Right atrium auricular region (tissue), 2 donors: ENCODE measurements at regions not wholly inside any gene's neighbourhood (a gene's known extent, or its start where the extent isn't known, plus 50 kb on each side); places are given as distances from the start of the nearest gene placed in this dataset.
A peak's percentile ranks its signal among the peaks of the same experiment; 100 is the strongest.

Experiments used
- DNase-seq: peaks from one replicate; pipeline ENCODE4 v3.0.0-alpha.2; 2019; ENCODE audit warnings: low spot score
- H3K27ac ChIP-seq, 2 donors: fragments of 200-600 bp; sonication (generic); 1 replicate in 1 of 2; 2 replicates in 1 of 2; pipeline ENCODE4 v1.5.1; 2016 to 2019
- H3K27me3 ChIP-seq, 2 donors: fragments of 200-600 bp; sonication (generic); one replicate each; pipeline versions ENCODE4 v1.5.1 to v1.6.0; 2017 to 2019
- H3K36me3 ChIP-seq: fragments of 200-600 bp; sonication (generic); one replicate; pipeline ENCODE4 v1.5.1; 2016
- H3K4me1 ChIP-seq, 2 donors: fragments of 200-600 bp; sonication (generic); one replicate each; pipeline versions ENCODE4 v1.5.1 to v1.6.0; 2017 to 2019
- H3K4me3 ChIP-seq, 2 donors: fragments of 200-600 bp; sonication (generic); 1 replicate in 1 of 2; 2 replicates in 1 of 2; pipeline ENCODE4 v1.5.1; 2017 to 2019; ENCODE audit warnings: mild to moderate bottlenecking in 1 of 2, moderate library complexity in 1 of 2
- H3K9me3 ChIP-seq, 2 donors: fragments of 200-600 bp; sonication (generic); one replicate each; pipeline ENCODE4 v1.5.1; 2019
- TF ChIP-seq, protein P1 (sequence below), 2 donors: fragments of 200-600 bp; sonication (generic); IDR thresholded peaks; one replicate each; pipeline ENCODE4 v1.5.1; 2019; ENCODE audit warnings: antibody characterized with exemption in 2 of 2

DNA sequence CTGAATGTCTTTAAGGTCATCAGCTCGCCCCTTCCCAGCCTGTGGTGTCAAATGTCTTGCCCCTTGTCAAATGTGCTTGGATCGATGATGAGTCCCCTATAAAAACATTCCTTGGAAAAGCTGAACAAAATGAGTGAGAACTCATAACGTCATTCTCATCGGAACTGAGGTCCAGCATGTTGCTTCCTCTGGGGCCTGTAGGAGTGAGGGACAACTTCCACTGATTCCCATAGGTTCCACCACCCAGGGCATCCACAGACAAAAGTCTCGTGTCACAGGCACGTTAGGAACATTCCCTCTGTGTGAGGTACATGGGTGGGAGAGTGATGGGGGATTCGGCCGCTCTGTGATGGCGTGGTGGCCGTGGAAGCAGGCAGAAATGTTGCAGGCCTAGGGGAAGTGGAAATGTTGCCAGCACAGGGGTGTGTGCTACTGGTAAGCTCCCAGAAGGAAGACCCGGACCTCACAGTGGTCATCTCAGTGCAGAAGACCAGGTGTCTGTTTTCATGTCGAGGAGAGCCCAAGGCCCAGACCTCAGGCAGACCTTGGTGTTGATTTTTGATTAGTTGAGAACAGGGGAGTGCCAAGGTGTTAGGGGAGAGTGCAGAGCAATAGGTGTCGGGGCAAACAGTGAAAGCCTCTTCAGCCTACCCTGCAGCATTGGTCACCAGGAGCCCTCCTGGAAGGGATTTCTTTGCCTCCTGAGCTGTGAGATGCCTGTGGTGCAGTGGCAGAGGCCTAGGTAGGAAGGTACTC, 96.8 kb downstream of the SNRPN start:
- H3K36me3 ChIP-seq: peaks cover 97% of the 10 kb centered on the region

DNA sequence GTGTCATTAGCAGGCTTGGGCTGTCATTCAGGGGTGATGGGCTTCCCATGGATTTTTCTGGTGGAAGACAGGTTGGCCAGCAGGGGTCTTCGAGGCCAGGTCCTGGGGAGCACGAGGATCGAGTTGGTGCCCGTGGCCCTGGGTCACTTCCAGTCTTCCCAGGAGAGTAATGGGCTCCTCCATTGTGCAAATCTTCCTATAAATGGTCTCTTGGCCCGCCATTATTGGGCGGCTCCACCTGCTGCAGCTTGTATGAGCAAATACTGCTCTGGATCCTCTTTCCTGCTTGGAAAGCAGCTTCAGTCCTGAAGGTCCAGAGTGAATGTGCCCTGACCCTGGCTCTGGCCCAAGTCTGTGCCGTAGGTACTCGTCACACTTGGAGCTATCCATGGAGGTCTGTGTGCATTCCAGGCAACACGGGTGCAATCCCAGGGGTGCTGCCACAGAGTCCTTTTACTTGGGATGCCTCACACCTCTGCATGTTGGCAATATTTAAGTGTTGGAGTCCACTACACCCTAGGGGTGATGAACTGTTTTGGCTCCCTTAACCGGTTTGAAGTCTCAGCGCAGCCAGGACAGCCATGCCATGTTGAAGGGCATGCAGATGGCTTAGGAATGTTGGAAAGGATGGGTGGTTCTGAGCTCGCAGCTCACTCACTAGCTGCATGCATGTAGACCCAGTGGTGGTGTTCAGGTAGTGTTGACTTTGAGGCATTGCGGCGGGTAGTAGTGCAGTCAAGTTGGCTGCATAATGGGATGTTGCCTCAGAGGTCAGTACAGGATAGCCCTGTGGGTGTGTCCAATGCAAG, 97.6 kb downstream of the SNRPN start:
- Histone ChIP-seq H3K4me1 (no peaks in the 10 kb centered on the region), H3K36me3 (peaks cover 98% of the 10 kb centered on the region), H3K27ac (no peak overlapping the region), H3K27me3 (no peaks in the 10 kb centered on the region), H3K9me3 (peaks cover 67 to 100% of the 10 kb centered on the region in 2 donors), H3K4me3 (no peak overlapping the region)
- peak; percentile 28 for DNase-seq
- TF ChIP-seq, protein P1, sequence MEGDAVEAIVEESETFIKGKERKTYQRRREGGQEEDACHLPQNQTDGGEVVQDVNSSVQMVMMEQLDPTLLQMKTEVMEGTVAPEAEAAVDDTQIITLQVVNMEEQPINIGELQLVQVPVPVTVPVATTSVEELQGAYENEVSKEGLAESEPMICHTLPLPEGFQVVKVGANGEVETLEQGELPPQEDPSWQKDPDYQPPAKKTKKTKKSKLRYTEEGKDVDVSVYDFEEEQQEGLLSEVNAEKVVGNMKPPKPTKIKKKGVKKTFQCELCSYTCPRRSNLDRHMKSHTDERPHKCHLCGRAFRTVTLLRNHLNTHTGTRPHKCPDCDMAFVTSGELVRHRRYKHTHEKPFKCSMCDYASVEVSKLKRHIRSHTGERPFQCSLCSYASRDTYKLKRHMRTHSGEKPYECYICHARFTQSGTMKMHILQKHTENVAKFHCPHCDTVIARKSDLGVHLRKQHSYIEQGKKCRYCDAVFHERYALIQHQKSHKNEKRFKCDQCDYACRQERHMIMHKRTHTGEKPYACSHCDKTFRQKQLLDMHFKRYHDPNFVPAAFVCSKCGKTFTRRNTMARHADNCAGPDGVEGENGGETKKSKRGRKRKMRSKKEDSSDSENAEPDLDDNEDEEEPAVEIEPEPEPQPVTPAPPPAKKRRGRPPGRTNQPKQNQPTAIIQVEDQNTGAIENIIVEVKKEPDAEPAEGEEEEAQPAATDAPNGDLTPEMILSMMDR (IDR thresholded peaks at IDR 0.05): no peak

More for the DNA sequence above, 96.8 kb downstream of the SNRPN start:
- Histone ChIP-seq H3K9me3 (peaks cover 65 to 100% of the 10 kb centered on the region in 2 donors), H3K4me1 (no peaks in the 10 kb centered on the region), H3K27ac (no peak overlapping the region), H3K27me3 (no peaks in the 10 kb centered on the region), H3K4me3 (no peak overlapping the region)
- TF ChIP-seq, protein P1 (IDR thresholded peaks at IDR 0.05): no peak
- DNase-seq: peak; percentile 40

DNA sequence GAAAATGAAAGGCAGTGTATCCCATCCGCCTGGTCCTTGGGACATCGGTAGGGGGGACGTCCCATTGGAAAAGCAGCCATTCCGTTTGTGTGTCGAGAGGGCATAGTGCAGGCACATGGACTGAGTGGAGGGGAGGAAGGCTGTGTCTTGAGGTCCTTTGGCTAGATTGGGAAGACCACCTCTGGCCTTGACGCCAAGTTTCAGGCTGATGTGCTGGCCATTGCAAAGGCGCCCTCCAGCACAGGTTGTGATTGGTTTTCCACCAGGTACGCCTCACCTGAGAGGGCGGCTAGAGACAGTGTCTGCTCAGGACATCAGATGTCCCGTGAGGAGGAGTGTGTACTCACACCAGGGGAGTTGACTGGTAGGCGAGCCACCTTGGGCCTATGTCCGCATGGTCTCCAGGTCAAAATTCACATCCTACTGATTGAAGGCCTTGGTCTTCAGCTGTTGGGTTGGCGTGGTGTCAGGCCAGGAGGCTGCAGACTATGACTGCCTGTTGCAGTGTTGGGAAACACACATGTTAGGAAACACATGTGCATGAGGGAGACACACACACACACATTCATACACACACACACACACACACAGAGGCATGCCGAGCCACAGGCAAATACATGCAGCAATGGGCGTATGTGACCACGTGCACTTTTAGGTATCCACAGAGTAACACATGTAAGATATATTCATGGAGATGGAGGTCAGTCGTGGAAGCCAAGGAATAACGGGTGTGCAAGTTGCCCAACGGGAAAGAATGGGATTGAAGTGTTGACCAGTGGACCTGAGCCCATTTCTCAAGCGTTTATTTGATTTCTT, 98.4 kb downstream of the SNRPN start:
- peaks cover 75 to 100% of the 10 kb centered on the region in 2 donors for H3K9me3 ChIP-seq
- H3K36me3 ChIP-seq: peaks cover 98% of the 10 kb centered on the region
- TF ChIP-seq, protein P1 (IDR thresholded peaks at IDR 0.05): no peak
- H3K4me3 ChIP-seq: no peak overlapping the region
- H3K27me3 ChIP-seq: no peaks in the 10 kb centered on the region
- DNase-seq: peak; percentile 30
- H3K4me1 ChIP-seq: no peaks in the 10 kb centered on the region
- no peak overlapping the region for H3K27ac ChIP-seq

DNA sequence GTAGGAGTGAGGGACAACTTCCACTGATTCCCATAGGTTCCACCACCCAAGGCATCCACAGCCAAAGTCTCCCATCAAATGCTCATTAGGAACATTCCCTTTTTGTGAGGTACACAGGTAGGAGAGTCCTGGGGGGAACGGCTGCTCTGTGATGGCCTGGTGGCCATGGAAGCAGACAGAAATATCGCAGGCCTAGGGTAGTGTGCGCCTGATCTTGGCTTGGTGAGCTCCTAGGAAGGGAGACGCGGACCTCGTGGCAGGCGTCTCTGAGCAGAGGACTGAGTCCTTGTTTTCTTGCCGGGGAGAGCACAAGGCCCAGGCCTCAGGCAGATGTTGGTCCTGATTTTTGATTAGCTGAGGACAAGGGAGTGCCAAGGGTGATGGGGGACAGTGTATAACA, 99.5 kb downstream of the SNRPN start:
- no peak for DNase-seq
- H3K27me3 ChIP-seq: no peaks in the 10 kb centered on the region
- no peak overlapping the region for H3K4me3 ChIP-seq
- TF ChIP-seq, protein P1 (IDR thresholded peaks at IDR 0.05): no peak
- H3K9me3 ChIP-seq: peaks cover 84 to 100% of the 10 kb centered on the region in 2 donors
- no peaks in the 10 kb centered on the region for H3K4me1 ChIP-seq
- peaks cover 100% of the 10 kb centered on the region for H3K36me3 ChIP-seq
- H3K27ac ChIP-seq: no peak overlapping the region

DNA sequence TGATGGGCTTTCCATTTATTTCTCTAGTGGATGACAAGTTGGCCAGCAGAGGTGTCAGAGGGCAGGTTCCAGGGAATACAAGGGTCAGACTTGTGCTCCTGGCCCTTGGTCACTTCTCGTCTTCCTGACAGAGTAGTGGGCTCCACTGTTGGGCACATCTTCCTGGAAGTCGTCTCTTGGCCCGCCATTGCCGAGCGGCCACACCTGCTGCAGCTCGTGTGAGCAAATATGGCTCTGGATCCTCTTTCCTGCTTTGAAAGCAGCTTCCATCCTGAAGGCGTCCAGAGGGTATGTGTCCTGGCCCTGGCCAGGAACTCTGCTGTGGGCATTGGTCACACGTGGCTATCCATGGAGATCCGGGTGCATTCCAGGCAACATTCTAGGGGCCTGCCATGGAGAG, 100.2 kb downstream of the SNRPN start:
- TF ChIP-seq, protein P1 (IDR thresholded peaks at IDR 0.05): no peak
- peaks cover 89 to 100% of the 10 kb centered on the region in 2 donors for H3K9me3 ChIP-seq
- no peak for DNase-seq
- H3K27me3 ChIP-seq: no peaks in the 10 kb centered on the region
- H3K4me3 ChIP-seq: no peak overlapping the region
- no peaks in the 10 kb centered on the region for H3K4me1 ChIP-seq
- peaks cover 100% of the 10 kb centered on the region for H3K36me3 ChIP-seq
- no peak overlapping the region for H3K27ac ChIP-seq
